SK-N-SH treated with all-trans-retinoic acid at 6 μM for 48 hours (cell line): ENCODE measurements at regions not wholly inside any gene's neighbourhood (a gene's known extent, or its start where the extent isn't known, plus 50 kb on each side); places are given as distances from the start of the nearest gene placed in this dataset.
A peak's percentile ranks its signal among the peaks of the same experiment; 100 is the strongest.

Experiments
- ATAC-seq: fragments of 200-7000 bp; cut with Tn5 transposase; 3 replicates; pipeline ENCODE4 v1.9.1; 2020; ENCODE audit warnings: mild to moderate bottlenecking, moderate library complexity
- ARNTL ChIP-seq: fragments of 450-650 bp; formaldehyde crosslinking; IDR thresholded peaks from 2 replicates; pipeline ENCODE4 v1.5.0; 2020; ENCODE audit warnings: low read depth, mild to moderate bottlenecking, moderate library complexity, borderline replicate concordance
- BACH2 ChIP-seq: fragments of 250-450 bp; sonication (Bioruptor Pico); IDR thresholded peaks from 2 replicates; pipeline ENCODE4 v1.9.0; 2021; ENCODE audit warnings: mild to moderate bottlenecking, borderline replicate concordance
- CREB5 ChIP-seq: fragments of 250-450 bp; sonication (Bioruptor Pico); IDR thresholded peaks from 2 replicates; pipeline ENCODE4 v1.5.1; 2020; ENCODE audit warnings: low read depth, mild to moderate bottlenecking, moderate library complexity
- CSDC2 ChIP-seq: fragments of 250-450 bp; sonication (Bioruptor Pico); IDR thresholded peaks from 2 replicates; pipeline ENCODE4 v1.5.0; 2020; ENCODE audit warnings: mild to moderate bottlenecking, moderate library complexity
- CSRNP3 ChIP-seq: fragments of 250-450 bp; sonication (Bioruptor Pico); IDR thresholded peaks from 2 replicates; pipeline ENCODE4 v1.5.1; 2021; ENCODE audit warnings: mild to moderate bottlenecking, moderate library complexity
- ESRRG ChIP-seq: fragments of 250-450 bp; sonication (Bioruptor Pico); IDR thresholded peaks from 2 replicates; pipeline ENCODE4 v1.6.1; 2021; ENCODE audit warnings: mild to moderate bottlenecking
- GLIS3 ChIP-seq: fragments of 250-450 bp; sonication (Bioruptor Pico); IDR thresholded peaks from 2 replicates; pipeline ENCODE4 v1.5.0; 2020; ENCODE audit warnings: mild to moderate bottlenecking, moderate library complexity
- ISL1 ChIP-seq: fragments of 250-450 bp; sonication (Bioruptor Pico); IDR thresholded peaks from 2 replicates; pipeline ENCODE4 v2.1.2; 2022; ENCODE audit warnings: mild to moderate bottlenecking, moderate library complexity
- OSR1 ChIP-seq: fragments of 250-450 bp; sonication (Bioruptor Pico); IDR thresholded peaks from 2 replicates; pipeline ENCODE4 v1.8.0; 2022; ENCODE audit warnings: moderate library complexity, mild to moderate bottlenecking, inconsistent platforms
- PATZ1 ChIP-seq: fragments of 250-450 bp; sonication (Bioruptor Pico); IDR thresholded peaks from 2 replicates; pipeline ENCODE4 v1.8.0; 2020; ENCODE audit warnings: mild to moderate bottlenecking, moderate library complexity, borderline replicate concordance
- POU6F1 ChIP-seq: fragments of 250-450 bp; sonication (Bioruptor Pico); IDR thresholded peaks from 2 replicates; pipeline ENCODE4 v1.8.0; 2021; ENCODE audit warnings: low read depth, mild to moderate bottlenecking, moderate library complexity, borderline replicate concordance
- PPARA ChIP-seq: fragments of 250-450 bp; sonication (Bioruptor Pico); IDR thresholded peaks from 2 replicates; pipeline ENCODE4 v1.5.0; 2020; ENCODE audit warnings: mild to moderate bottlenecking, borderline replicate concordance
- RARB ChIP-seq: fragments of 250-450 bp; sonication (Bioruptor Pico); IDR thresholded peaks from 2 replicates; pipeline ENCODE4 v1.8.0; 2021; ENCODE audit warnings: mild to moderate bottlenecking, moderate library complexity
- SNAI2 ChIP-seq: fragments of 250-450 bp; sonication (Bioruptor Pico); IDR thresholded peaks from 2 replicates; pipeline ENCODE4 v1.5.0; 2020; ENCODE audit warnings: mild to moderate bottlenecking, moderate library complexity
- TCF4 ChIP-seq: fragments of 250-450 bp; sonication (Bioruptor Pico); IDR thresholded peaks from 2 replicates; pipeline ENCODE4 v1.8.0; 2021; ENCODE audit warnings: mild to moderate bottlenecking, moderate library complexity, borderline replicate concordance
- TOX ChIP-seq: fragments of 250-450 bp; sonication (Bioruptor Pico); IDR thresholded peaks from 2 replicates; pipeline ENCODE4 v1.8.0; 2021; ENCODE audit warnings: mild to moderate bottlenecking, moderate library complexity, borderline replicate concordance
- TSHZ2 ChIP-seq: fragments of 250-450 bp; sonication (Bioruptor Pico); IDR thresholded peaks from 2 replicates; pipeline ENCODE4 v1.5.0; 2020; ENCODE audit warnings: mild to moderate bottlenecking, moderate library complexity
- ZC3H10 ChIP-seq: fragments of 250-450 bp; sonication (Bioruptor Pico); IDR thresholded peaks from 2 replicates; pipeline ENCODE4 v1.5.1; 2021; ENCODE audit warnings: mild to moderate bottlenecking, moderate library complexity
- ZFP3 ChIP-seq: fragments of 250-450 bp; sonication (Bioruptor Pico); IDR thresholded peaks from 2 replicates; pipeline ENCODE4 v1.5.0; 2020; ENCODE audit warnings: mild to moderate bottlenecking, moderate library complexity
- ZNF565 ChIP-seq: fragments of 450-650 bp; formaldehyde crosslinking; conservative IDR thresholded peaks from 2 replicates; pipeline ENCODE4 v1.5.0; 2020; ENCODE audit warnings: low read depth, mild to moderate bottlenecking, moderate library complexity
- ZNF70 ChIP-seq: fragments of 450-650 bp; formaldehyde crosslinking; IDR thresholded peaks from 2 replicates; pipeline ENCODE4 v1.5.0; 2020; ENCODE audit warnings: mild to moderate bottlenecking, moderate library complexity
- ZNF8 ChIP-seq: fragments of 450-650 bp; formaldehyde crosslinking; IDR thresholded peaks from 2 replicates; pipeline ENCODE4 v1.5.0; 2020; ENCODE audit warnings: mild to moderate bottlenecking, moderate library complexity

- ATAC-seq = peak; percentile 98
- peak; percentile 65 for TF ChIP-seq TSHZ2 (CRISPR knock-in tag)
- TF ChIP-seq RARB (CRISPR knock-in tag) = no peak
- TF ChIP-seq ZFP3 (CRISPR knock-in tag) = peak; percentile 89
- TF ChIP-seq CREB5 = 0 out of 2 replicates have a peak, but pooled peaks have one; percentile 34
- TF ChIP-seq ISL1 (CRISPR knock-in tag) = peak; percentile 70
- TF ChIP-seq ZC3H10 = no peak
- no peak for TF ChIP-seq CSDC2 (CRISPR knock-in tag)
- no peak for TF ChIP-seq TOX (CRISPR knock-in tag)
- TF ChIP-seq ARNTL (CRISPR knock-in tag) = no peak
- TF ChIP-seq POU6F1 (CRISPR knock-in tag) = no peak
- no peak for TF ChIP-seq CSRNP3
- no peak for TF ChIP-seq ZNF565
- no peak for TF ChIP-seq OSR1 (CRISPR knock-in tag)
- TF ChIP-seq ZNF70 (CRISPR knock-in tag) = peak; percentile 17; the same call in 1 of the 2 replicates
- TF ChIP-seq TCF4 = peak; percentile 68; the same call in 1 of the 2 replicates
- TF ChIP-seq SNAI2 (CRISPR knock-in tag) = 0 out of 2 replicates have a peak, but pooled peaks have one; percentile 46
Observed at GRCh38 chr5:125372694-125373631, 626.5 kb upstream of the ZNF608 start.

GRCh38 chr5:125375143-125375542 is 628.7 kb upstream of the ZNF608 start:
- no peak for ATAC-seq
- no peak for TF ChIP-seq ZNF8 (CRISPR knock-in tag)
- TF ChIP-seq ZNF70 (CRISPR knock-in tag) = no peak
- no peak for TF ChIP-seq ZC3H10
- no peak for TF ChIP-seq GLIS3 (CRISPR knock-in tag)
- TF ChIP-seq PATZ1 = no peak
- TF ChIP-seq CSDC2 (CRISPR knock-in tag) = no peak
- TF ChIP-seq ARNTL (CRISPR knock-in tag) = no peak
- no peak for TF ChIP-seq ESRRG
- no peak for TF ChIP-seq TOX (CRISPR knock-in tag)
- TF ChIP-seq RARB (CRISPR knock-in tag) = no peak
- no peak for TF ChIP-seq BACH2 (CRISPR knock-in tag)
- TF ChIP-seq ISL1 (CRISPR knock-in tag) = no peak
- TF ChIP-seq TCF4 = no peak
- no peak for TF ChIP-seq ZFP3 (CRISPR knock-in tag)
- TF ChIP-seq CSRNP3 = no peak
- no peak for TF ChIP-seq PPARA
- TF ChIP-seq ZNF565 = no peak
- TF ChIP-seq, all 23 proteins: peak for 0
